Nephron progenitor cell (in vitro differentiated cells): ENCODE measurements at regions not wholly inside any gene's neighbourhood (a gene's known extent, or its start where the extent isn't known, plus 50 kb on each side); places are given as distances from the start of the nearest gene placed in this dataset.

ENCODE experiments used
- DNase-seq: peaks from one replicate; pipeline ENCODE4 v3.0.0; 2021
- H3K27ac Mint-ChIP-seq: 2 replicates; pipeline ENCODE4 v1.8.0; 2021; ENCODE audit warnings: mild to moderate bottlenecking, moderate library complexity, mixed read lengths
- H3K27me3 Mint-ChIP-seq: 2 replicates; pipeline ENCODE4 v1.8.0; 2021; ENCODE audit warnings: mild to moderate bottlenecking, low read depth, mixed read lengths; ENCODE audit not compliant: poor library complexity
- H3K36me3 Mint-ChIP-seq: 2 replicates; pipeline ENCODE4 v1.8.0; 2021; ENCODE audit warnings: low read depth, mixed read lengths
- H3K4me1 Mint-ChIP-seq: 2 replicates; pipeline ENCODE4 v1.8.0; 2021; ENCODE audit warnings: mixed read lengths
- H3K4me3 Mint-ChIP-seq: 2 replicates; pipeline ENCODE4 v1.8.0; 2021; ENCODE audit warnings: mild to moderate bottlenecking, moderate library complexity, mixed read lengths
- H3K9me3 Mint-ChIP-seq: 2 replicates; pipeline ENCODE4 v1.8.0; 2021; ENCODE audit warnings: mild to moderate bottlenecking, moderate library complexity, mixed read lengths
- TF ChIP-seq, protein P1 (sequence below): fragments of 200-600 bp; sonication (generic); IDR thresholded peaks from 2 replicates; pipeline ENCODE4 v1.5.0; 2021; ENCODE audit warnings: antibody characterized with exemption

DNA sequence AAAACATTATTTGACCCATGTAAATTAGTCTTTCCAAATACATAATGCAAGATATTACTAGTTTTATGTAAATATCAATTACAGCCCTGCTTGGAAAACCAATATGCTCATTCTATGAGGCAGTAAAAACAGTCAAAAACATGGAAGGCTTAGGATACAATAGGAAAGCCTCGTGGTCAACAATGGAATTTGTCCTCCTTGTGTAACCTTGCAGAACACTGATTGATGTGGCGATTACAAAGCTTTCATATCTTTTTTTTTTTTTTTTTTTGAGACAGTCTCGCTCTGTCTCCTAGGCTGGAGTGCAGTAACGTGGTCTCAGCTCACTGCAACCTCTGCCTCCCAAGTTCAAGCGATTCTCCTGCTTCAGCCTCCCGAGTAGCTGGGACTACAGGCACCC, 157.3 kb upstream of the BET1 start:
- no peak overlapping the region for H3K4me3 Mint-ChIP-seq
- no peak overlapping the region for H3K27ac Mint-ChIP-seq
- H3K27me3 Mint-ChIP-seq: no peaks in the 10 kb centered on the region
- no peaks in the 10 kb centered on the region for H3K36me3 Mint-ChIP-seq
- TF ChIP-seq, protein P1, sequence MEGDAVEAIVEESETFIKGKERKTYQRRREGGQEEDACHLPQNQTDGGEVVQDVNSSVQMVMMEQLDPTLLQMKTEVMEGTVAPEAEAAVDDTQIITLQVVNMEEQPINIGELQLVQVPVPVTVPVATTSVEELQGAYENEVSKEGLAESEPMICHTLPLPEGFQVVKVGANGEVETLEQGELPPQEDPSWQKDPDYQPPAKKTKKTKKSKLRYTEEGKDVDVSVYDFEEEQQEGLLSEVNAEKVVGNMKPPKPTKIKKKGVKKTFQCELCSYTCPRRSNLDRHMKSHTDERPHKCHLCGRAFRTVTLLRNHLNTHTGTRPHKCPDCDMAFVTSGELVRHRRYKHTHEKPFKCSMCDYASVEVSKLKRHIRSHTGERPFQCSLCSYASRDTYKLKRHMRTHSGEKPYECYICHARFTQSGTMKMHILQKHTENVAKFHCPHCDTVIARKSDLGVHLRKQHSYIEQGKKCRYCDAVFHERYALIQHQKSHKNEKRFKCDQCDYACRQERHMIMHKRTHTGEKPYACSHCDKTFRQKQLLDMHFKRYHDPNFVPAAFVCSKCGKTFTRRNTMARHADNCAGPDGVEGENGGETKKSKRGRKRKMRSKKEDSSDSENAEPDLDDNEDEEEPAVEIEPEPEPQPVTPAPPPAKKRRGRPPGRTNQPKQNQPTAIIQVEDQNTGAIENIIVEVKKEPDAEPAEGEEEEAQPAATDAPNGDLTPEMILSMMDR: no peak
- H3K9me3 Mint-ChIP-seq: peaks cover 16% of the 10 kb centered on the region
- no peaks in the 10 kb centered on the region for H3K4me1 Mint-ChIP-seq
- DNase-seq: no peak

DNA sequence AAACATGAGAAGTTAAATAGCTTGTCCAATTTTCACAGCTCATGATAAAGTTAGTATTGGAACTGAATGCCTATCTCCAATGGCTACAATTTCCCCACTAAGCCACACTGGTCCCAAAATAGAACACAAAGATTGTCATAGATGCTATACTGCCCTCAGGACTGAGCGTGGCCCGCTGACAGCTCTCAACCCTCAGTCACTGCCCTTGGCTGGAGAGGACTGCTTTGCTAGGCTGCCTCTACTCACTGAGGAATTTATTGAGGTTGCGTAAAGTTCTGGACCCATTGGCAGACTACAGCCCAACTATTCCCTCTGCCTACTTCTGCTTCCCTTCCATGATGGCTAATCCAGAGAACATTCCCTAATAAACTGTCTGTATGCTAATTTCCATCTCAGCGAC, 165.5 kb upstream of the BET1 start:
- TF ChIP-seq, protein P1: no peak
- Mint-ChIP-seq H3K36me3 (no peaks in the 10 kb centered on the region), H3K27me3 (peaks cover 5% of the 10 kb centered on the region), H3K4me1 (peaks cover 14% of the 10 kb centered on the region), H3K27ac (no peak overlapping the region), H3K9me3 (peaks cover 13% of the 10 kb centered on the region), H3K4me3 (no peak overlapping the region)
- DNase-seq: no peak

DNA sequence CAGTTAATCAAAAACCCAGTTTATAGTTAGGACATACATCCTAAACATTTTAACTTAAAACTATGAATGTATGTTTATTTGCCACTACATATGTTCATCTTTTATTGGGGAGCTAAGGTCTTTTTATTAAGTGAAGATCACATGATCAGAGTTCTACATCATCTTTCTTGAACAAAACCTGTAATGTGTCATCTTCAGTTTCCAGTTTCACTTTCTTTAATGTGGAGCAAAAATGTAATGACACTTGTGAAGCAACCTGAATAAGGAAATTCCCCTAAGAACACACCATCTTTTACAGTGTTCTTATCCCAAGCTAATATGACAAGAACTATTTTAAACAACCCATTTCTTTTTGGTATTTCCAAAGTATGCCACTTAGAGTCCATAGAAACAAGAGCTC, 166.7 kb upstream of the BET1 start:
- Mint-ChIP-seq H3K4me3 (no peak overlapping the region), H3K36me3 (no peaks in the 10 kb centered on the region), H3K4me1 (peaks cover 22% of the 10 kb centered on the region), H3K27ac (no peak overlapping the region), H3K9me3 (peaks cover 5% of the 10 kb centered on the region), H3K27me3 (peaks cover 5% of the 10 kb centered on the region)
- TF ChIP-seq, protein P1: no peak
- no peak for DNase-seq

DNA sequence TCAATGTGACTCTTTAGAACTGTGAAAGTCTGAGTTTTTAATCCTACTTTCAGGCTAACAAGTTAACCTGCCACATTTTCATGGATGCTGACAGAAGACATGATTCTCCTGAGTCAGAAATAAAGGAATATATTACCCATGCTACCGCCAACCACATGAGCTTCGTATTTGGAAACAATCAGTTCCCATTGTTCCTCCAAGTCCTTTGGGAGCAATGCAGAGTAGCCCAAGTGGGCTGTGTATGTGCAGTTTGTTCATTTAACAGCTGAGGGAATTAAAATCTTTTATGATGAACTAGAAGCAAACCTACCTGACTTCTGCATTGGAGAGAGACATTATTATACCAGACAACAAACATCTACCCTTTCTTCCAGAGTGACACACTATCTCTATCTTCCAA, 169.3 kb upstream of the BET1 start:
- Mint-ChIP-seq H3K27me3 (peaks cover 12% of the 10 kb centered on the region), H3K27ac (no peak overlapping the region), H3K9me3 (no peaks in the 10 kb centered on the region), H3K4me3 (no peak overlapping the region), H3K36me3 (no peaks in the 10 kb centered on the region), H3K4me1 (peaks cover 33% of the 10 kb centered on the region)
- TF ChIP-seq, protein P1: no peak
- no peak for DNase-seq

DNA sequence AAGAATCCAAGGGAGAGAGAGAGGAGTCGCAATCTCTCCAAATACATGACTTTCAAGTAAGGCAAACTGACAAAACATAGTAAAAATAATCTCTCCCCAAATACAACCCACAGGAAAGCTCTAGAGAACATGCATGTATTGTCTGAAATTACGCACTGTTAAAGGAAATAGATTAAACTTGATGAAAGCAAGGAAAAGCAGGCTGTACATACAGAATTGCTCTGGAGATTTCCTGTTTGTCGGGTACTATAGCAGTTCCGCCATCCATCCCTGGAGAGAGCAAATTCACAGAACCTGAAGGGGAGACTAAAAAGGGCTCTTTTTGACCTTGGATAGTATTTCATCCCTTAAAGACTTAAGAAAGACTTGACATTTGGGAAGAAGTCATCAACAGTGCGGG, 170.2 kb upstream of the BET1 start:
- Mint-ChIP-seq H3K36me3 (no peaks in the 10 kb centered on the region), H3K9me3 (no peaks in the 10 kb centered on the region), H3K27ac (no peak overlapping the region), H3K4me1 (peaks cover 33% of the 10 kb centered on the region), H3K27me3 (peaks cover 12% of the 10 kb centered on the region), H3K4me3 (no peak overlapping the region)
- TF ChIP-seq, protein P1: no peak
- DNase-seq: no peak

DNA sequence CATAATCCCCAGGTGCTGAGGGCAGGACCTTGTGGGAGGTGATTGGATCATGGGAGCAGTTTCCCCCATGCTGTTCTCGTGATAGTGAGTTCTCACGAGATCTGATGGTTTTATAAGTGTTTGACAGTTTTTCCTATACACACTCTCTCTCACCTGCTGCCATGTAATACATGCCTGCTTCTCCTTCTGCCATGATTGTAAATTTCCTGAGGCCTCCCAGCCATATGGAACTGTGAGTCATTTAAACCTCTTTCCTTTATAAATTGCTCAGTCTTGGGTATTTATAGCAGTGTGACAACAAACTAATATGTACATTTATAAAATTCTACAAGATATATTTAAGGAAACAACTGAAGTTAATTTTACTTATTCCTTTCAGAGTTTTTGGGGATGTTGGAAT, 170.8 kb upstream of the BET1 start:
- Mint-ChIP-seq H3K4me3 (no peak overlapping the region), H3K27ac (peak overlapping the region; percentile 66), H3K9me3 (no peaks in the 10 kb centered on the region), H3K4me1 (peaks cover 33% of the 10 kb centered on the region), H3K36me3 (no peaks in the 10 kb centered on the region), H3K27me3 (peaks cover 8% of the 10 kb centered on the region)
- TF ChIP-seq, protein P1: no peak
- no peak for DNase-seq
